Smooth muscle cell (in vitro differentiated cells): ENCODE measurements at regions not wholly inside any gene's neighbourhood (a gene's known extent, or its start where the extent isn't known, plus 50 kb on each side); places are given as distances from the start of the nearest gene placed in this dataset.
"Not testable (repeated sequence)": the region's sequence is repeated elsewhere in the genome, so short reads cannot be mapped to it uniquely, and the experiment has no call there.

Experiments
- DNase-seq: peaks from one replicate; lab custom pipeline; 2025; ENCODE audit not compliant: unreplicated experiment; lab: John Stamatoyannopoulos, UW
- H2AFZ ChIP-seq: fragments of 200-600 bp; sonication (generic); 2 replicates; pipeline ENCODE4 v1.6.0; 2016; ENCODE audit warnings: antibody characterized with exemption, low read depth, mild to moderate bottlenecking
- H3F3A ChIP-seq: fragments of 200-600 bp; sonication (generic); 2 replicates; pipeline ENCODE4 v1.6.0; 2017; ENCODE audit warnings: antibody characterized with exemption, low read depth
- H3K27ac ChIP-seq: fragments of 200-600 bp; sonication (generic); 2 replicates; pipeline ENCODE4 v1.5.1; 2016; ENCODE audit warnings: low read depth, mild to moderate bottlenecking
- H3K27me3 ChIP-seq: fragments of 200-600 bp; sonication (generic); 2 replicates; pipeline ENCODE4 v1.6.1; 2016; ENCODE audit warnings: low read depth, mild to moderate bottlenecking
- H3K36me3 ChIP-seq: fragments of 200-600 bp; sonication (generic); 2 replicates; pipeline ENCODE4 v1.5.1; 2016; ENCODE audit warnings: low read depth
- H3K4me1 ChIP-seq: fragments of 200-600 bp; sonication (generic); 2 replicates; pipeline ENCODE4 v1.5.1; 2016; ENCODE audit warnings: low read depth
- H3K4me2 ChIP-seq: fragments of 200-600 bp; sonication (generic); 2 replicates; pipeline ENCODE4 v1.6.0; 2016; ENCODE audit warnings: mild to moderate bottlenecking
- H3K4me3 ChIP-seq: fragments of 200-600 bp; sonication (generic); 2 replicates; pipeline ENCODE4 v1.5.1; 2016; ENCODE audit warnings: mild to moderate bottlenecking
- H3K79me2 ChIP-seq: fragments of 200-600 bp; sonication (generic); 2 replicates; pipeline ENCODE4 v1.6.0; 2016; ENCODE audit warnings: low read depth, mild to moderate bottlenecking
- H3K9ac ChIP-seq: fragments of 200-600 bp; sonication (generic); 2 replicates; pipeline ENCODE4 v1.6.0; 2016; ENCODE audit warnings: low read depth
- H3K9me3 ChIP-seq: fragments of 200-600 bp; sonication (generic); replicated peaks from 2 replicates; pipeline ENCODE4 v1.5.1; 2016; ENCODE audit warnings: low read depth
- H4K20me1 ChIP-seq: fragments of 200-600 bp; sonication (generic); 2 replicates; pipeline ENCODE4 v1.6.0; 2016; ENCODE audit warnings: low read depth
- CTCF ChIP-seq: fragments of 200-600 bp; sonication (generic); IDR thresholded peaks from 2 replicates; pipeline ENCODE4 v1.5.1; 2017; ENCODE audit warnings: borderline replicate concordance, mild to moderate bottlenecking, antibody characterized with exemption; ENCODE audit not compliant: insufficient read depth, poor library complexity, severe bottlenecking
- WGBS: methylation state at CpG from one replicate; pipeline ENCODE4 v1.1.7; 2016; ENCODE audit warnings: low lambda C conversion rate; 5-methylcytosine and 5-hydroxymethylcytosine counted together

DNA sequence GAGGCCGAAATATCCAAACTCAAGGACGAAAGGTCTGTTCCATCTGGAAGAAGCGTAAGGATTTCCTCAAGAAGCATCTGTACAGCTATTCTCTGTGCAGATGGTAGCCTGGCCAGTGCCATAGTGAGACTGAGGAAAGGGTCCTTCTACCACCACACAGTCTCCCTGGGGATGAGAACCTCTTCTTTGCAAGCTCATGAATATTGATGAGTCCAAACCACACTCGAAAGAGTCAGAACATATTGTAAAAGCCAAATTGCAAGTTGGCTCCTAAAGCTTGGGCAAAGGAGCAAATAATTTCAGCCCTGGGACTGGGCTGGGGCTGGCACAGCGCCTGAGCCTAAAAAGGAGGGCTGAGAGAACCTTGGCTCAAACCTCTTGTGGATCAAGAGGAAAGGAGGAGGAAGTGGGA is 66.1 kb upstream of the PIP4K2A start:
- no peak for TF ChIP-seq CTCF
- Histone ChIP-seq H4K20me1 (no peaks in the 10 kb centered on the region), H3F3A (no peaks in the 10 kb centered on the region), H3K4me3 (no peak overlapping the region), H3K9me3 (no peaks in the 10 kb centered on the region), H3K4me2 (no peak overlapping the region), H3K27me3 (no peaks in the 10 kb centered on the region), H3K79me2 (no peaks in the 10 kb centered on the region), H3K36me3 (no peaks in the 10 kb centered on the region), H2AFZ (no peak overlapping the region), H3K4me1 (no peaks in the 10 kb centered on the region), H3K9ac (no peak overlapping the region), H3K27ac (no peak overlapping the region)
- no peak for DNase-seq
- 96% methylated on average over 5 of the region's 5 CpGs for WGBS

DNA sequence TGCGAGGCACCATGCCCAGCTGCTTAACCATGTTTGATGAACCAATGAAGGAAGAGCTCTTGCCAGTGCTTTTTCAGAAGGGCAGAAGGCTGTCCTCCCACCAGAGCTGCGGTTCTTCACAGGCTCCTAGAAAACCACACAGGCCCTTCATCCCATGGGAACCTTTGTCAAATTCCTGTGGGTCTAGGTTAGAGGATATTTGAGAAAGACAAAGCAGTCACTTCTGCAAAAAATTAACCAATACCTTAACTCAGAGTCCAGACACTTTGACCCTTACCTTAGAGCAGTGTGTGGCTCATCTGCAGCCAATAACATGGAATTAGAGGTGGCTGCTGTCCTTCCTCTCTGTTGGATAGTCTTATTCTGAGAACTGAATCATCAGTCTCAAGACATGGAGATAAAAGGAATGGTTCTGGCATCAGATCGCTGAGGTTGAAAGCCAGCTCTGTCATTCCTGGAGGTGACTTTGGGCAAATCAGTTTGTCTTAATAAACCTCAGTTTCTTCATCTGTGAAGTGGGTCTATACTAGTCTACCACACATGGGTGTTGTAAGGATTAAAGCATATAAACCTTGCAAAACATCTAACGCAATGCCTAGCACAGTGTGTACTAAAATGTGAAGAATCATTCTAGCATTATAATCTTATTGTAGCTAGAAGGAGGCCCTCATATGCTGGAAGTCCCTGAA is 65.1 kb upstream of the PIP4K2A start:
- Histone ChIP-seq H3F3A (no peaks in the 10 kb centered on the region), H2AFZ (no peak overlapping the region), H3K79me2 (no peaks in the 10 kb centered on the region), H3K4me2 (no peak overlapping the region), H3K9me3 (no peaks in the 10 kb centered on the region), H3K4me3 (no peak overlapping the region), H3K36me3 (no peaks in the 10 kb centered on the region), H3K27me3 (no peaks in the 10 kb centered on the region), H3K9ac (no peak overlapping the region), H3K27ac (no peak overlapping the region), H4K20me1 (no peaks in the 10 kb centered on the region), H3K4me1 (no peaks in the 10 kb centered on the region)
- no peak for DNase-seq
- no peak for TF ChIP-seq CTCF
- WGBS = 92% methylated on average over 4 of the region's 4 CpGs

- Histone ChIP-seq H3K4me1 (no peaks in the 10 kb centered on the region), H3K27me3 (no peaks in the 10 kb centered on the region), H3K36me3 (no peaks in the 10 kb centered on the region), H3K4me3 (no peak overlapping the region), H3K79me2 (no peaks in the 10 kb centered on the region), H3K9ac (no peak overlapping the region), H3F3A (no peaks in the 10 kb centered on the region), H4K20me1 (no peaks in the 10 kb centered on the region), H3K4me2 (no peak overlapping the region), H3K9me3 (no peaks in the 10 kb centered on the region), H3K27ac (no peak overlapping the region), H2AFZ (no peak overlapping the region)
- no peak for DNase-seq
- no peak for TF ChIP-seq CTCF
- 100% methylated on average over 1 of the region's 1 CpG for WGBS
Measured at GRCh38 chr10:22774102-22774501, 59.7 kb upstream of the PIP4K2A start.

GRCh38 chr10:22771631-22772030 is 57.3 kb upstream of the PIP4K2A start:
- not testable (repeated sequence) for H3K4me3 ChIP-seq, H2AFZ ChIP-seq, H3K36me3 ChIP-seq, H3K4me1 ChIP-seq, H3K27me3 ChIP-seq, H3K4me2 ChIP-seq, H3K79me2 ChIP-seq, H3K27ac ChIP-seq, H4K20me1 ChIP-seq, H3K9ac ChIP-seq, H3F3A ChIP-seq, H3K9me3 ChIP-seq, DNase-seq
- 96% methylated on average over 5 of the region's 5 CpGs for WGBS
